Endothelial cell (in vitro differentiated cells): ENCODE measurements at regions not wholly inside any gene's neighbourhood (a gene's known extent, or its start where the extent isn't known, plus 50 kb on each side); places are given as distances from the start of the nearest gene placed in this dataset.
"Not testable (repeated sequence)": the region's sequence is repeated elsewhere in the genome, so short reads cannot be mapped to it uniquely, and the experiment has no call there.

Experiments used
- DNase-seq: peaks from one replicate; pipeline ENCODE4 v3.0.0; 2021; ENCODE audit warnings: low spot score
- H3K27ac Mint-ChIP-seq: one replicate; pipeline ENCODE4 v1.8.0; 2021; ENCODE audit warnings: mixed read lengths, inconsistent platforms; ENCODE audit not compliant: unreplicated experiment
- H3K27me3 Mint-ChIP-seq: one replicate; pipeline ENCODE4 v1.8.0; 2021; ENCODE audit warnings: mild to moderate bottlenecking, moderate library complexity, mixed read lengths, inconsistent platforms; ENCODE audit not compliant: unreplicated experiment
- H3K36me3 Mint-ChIP-seq: one replicate; pipeline ENCODE4 v1.8.0; 2021; ENCODE audit warnings: mild to moderate bottlenecking, low read depth, mixed read lengths, inconsistent platforms; ENCODE audit not compliant: unreplicated experiment
- H3K4me1 Mint-ChIP-seq: one replicate; pipeline ENCODE4 v1.8.0; 2021; ENCODE audit warnings: mild to moderate bottlenecking, mixed read lengths, inconsistent platforms; ENCODE audit not compliant: unreplicated experiment
- H3K4me3 Mint-ChIP-seq: one replicate; pipeline ENCODE4 v1.8.0; 2021; ENCODE audit warnings: mild to moderate bottlenecking, mixed read lengths, inconsistent platforms; ENCODE audit not compliant: unreplicated experiment
- H3K9me3 Mint-ChIP-seq: one replicate; pipeline ENCODE4 v1.8.0; 2021; ENCODE audit warnings: mixed read lengths, inconsistent platforms; ENCODE audit not compliant: unreplicated experiment
- TF ChIP-seq, protein P1 (sequence below): fragments of 200-600 bp; sonication (generic); IDR thresholded peaks from one replicate; pipeline ENCODE4 v1.5.0; 2021; ENCODE audit warnings: antibody characterized with exemption; ENCODE audit not compliant: unreplicated experiment

DNA sequence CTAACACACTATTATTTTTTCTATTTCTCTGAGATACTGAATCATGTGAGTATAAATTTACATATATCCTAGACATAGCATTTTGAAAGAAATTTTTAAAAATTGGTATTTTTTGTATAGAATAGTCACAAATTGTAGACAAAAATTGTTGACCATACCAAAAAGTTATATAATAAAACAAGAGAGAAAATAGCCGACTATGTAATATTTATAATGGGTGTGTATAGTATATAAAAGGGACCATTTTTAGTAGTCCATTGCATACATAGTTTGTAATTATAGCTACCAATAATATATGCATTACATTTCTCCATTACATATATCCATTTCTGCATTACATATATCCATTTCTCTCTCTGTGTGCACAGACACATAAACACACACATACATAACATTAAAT lies 590.2 kb downstream of the TMTC2 start:
- Mint-ChIP-seq H3K4me1 (no peaks in the 10 kb centered on the region), H3K36me3 (no peaks in the 10 kb centered on the region), H3K27me3 (peaks cover 1% of the 10 kb centered on the region), H3K4me3 (no peak overlapping the region), H3K9me3 (no peaks in the 10 kb centered on the region), H3K27ac (no peak overlapping the region)
- TF ChIP-seq, protein P1, sequence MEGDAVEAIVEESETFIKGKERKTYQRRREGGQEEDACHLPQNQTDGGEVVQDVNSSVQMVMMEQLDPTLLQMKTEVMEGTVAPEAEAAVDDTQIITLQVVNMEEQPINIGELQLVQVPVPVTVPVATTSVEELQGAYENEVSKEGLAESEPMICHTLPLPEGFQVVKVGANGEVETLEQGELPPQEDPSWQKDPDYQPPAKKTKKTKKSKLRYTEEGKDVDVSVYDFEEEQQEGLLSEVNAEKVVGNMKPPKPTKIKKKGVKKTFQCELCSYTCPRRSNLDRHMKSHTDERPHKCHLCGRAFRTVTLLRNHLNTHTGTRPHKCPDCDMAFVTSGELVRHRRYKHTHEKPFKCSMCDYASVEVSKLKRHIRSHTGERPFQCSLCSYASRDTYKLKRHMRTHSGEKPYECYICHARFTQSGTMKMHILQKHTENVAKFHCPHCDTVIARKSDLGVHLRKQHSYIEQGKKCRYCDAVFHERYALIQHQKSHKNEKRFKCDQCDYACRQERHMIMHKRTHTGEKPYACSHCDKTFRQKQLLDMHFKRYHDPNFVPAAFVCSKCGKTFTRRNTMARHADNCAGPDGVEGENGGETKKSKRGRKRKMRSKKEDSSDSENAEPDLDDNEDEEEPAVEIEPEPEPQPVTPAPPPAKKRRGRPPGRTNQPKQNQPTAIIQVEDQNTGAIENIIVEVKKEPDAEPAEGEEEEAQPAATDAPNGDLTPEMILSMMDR: no peak
- DNase-seq: no peak

DNA sequence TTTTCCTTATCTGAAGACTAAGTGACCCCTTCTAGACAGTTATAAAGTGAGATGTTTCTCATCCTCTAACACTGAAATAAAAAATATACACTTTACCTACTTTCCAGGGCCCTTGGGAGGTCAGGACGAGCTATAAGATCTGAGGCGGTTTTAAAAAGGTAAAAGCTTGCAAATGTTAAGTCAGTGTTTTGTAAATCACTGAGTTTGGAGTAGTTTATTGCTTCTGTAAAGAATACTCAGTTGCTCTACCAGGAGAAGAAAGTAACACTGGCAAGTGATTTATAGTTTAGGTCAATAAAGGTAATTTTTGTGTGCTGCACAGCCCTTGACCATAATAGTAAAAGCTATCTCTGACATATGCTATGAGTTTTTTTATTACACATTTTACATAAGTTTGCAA lies 584.5 kb downstream of the TMTC2 start:
- H3K27me3 Mint-ChIP-seq: peaks cover 1% of the 10 kb centered on the region
- H3K36me3 Mint-ChIP-seq: no peaks in the 10 kb centered on the region
- H3K9me3 Mint-ChIP-seq: no peaks in the 10 kb centered on the region

DNA sequence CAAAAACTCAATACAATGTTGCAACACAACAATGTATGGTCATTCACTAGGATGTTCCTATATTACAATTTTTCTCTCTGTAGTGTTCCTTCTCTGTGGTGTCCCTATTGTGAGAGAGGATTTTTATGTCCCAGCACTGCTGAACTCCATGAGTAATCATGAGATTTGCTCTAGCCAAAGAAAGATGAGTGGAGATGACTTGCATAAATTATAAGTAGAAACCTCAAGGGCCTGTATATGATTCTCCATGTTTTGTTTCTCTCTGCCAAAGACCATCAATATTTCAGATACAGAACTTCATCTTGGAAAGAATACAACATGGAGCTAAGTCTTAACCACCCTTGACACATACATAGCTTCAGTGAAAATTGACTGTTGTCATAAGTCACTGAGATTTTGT lies 579.1 kb downstream of the TMTC2 start:
- Mint-ChIP-seq H3K4me3 (no peak overlapping the region), H3K27me3 (no peaks in the 10 kb centered on the region), H3K4me1 (no peaks in the 10 kb centered on the region), H3K36me3 (no peaks in the 10 kb centered on the region), H3K27ac (no peak overlapping the region), H3K9me3 (no peaks in the 10 kb centered on the region)
- DNase-seq: no peak
- TF ChIP-seq, protein P1: no peak

More for the DNA sequence above, 584.5 kb downstream of the TMTC2 start:
- TF ChIP-seq, protein P1: no peak
- DNase-seq: no peak
- Mint-ChIP-seq H3K4me3 (no peak overlapping the region), H3K4me1 (no peaks in the 10 kb centered on the region), H3K27ac (no peak overlapping the region)

DNA sequence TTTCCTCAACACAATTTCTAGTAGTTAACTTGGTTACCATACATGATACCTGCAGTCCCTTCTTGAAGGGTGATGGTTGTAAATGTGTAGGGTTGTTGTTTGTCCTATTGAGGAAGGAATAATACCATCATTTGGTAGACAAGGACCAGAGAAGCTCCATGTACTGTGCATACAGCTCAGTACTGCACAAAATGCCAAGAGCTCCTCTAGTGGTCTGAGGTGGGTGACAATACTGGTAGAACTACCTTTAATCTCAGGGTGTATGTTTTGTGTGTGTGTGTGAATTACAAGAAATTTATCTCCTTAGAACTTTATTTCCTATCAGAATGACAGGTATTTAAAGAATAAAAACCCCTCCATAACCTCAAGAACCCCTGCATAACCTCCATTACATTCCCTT lies 575.3 kb downstream of the TMTC2 start:
- TF ChIP-seq, protein P1: no peak
- Mint-ChIP-seq H3K4me1 (no peaks in the 10 kb centered on the region), H3K27me3 (no peaks in the 10 kb centered on the region), H3K36me3 (no peaks in the 10 kb centered on the region), H3K27ac (no peak overlapping the region), H3K9me3 (no peaks in the 10 kb centered on the region), H3K4me3 (no peak overlapping the region)
- DNase-seq: no peak

DNA sequence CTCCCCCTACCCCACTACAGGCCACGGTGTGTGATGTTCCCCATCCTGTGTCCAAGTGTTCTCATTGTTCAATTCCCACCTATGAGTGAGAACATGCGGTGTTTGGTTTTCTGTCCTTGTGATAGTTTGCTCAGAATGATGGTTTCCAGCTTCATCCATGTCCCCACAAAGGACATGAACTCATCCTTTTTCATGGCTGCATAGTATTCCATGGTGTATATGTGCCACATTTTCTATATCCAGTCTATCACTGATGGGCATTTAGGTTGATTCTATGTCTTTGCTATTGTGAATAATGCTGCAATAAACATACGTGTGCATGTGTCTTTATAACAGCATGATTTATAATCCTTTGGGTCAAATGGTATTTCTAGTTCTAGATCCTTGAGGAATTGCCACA lies 573.4 kb downstream of the TMTC2 start:
- H3K27me3 Mint-ChIP-seq, H3K36me3 Mint-ChIP-seq, H3K27ac Mint-ChIP-seq, DNase-seq, H3K4me1 Mint-ChIP-seq, H3K9me3 Mint-ChIP-seq, H3K4me3 Mint-ChIP-seq: not testable (repeated sequence)

DNA sequence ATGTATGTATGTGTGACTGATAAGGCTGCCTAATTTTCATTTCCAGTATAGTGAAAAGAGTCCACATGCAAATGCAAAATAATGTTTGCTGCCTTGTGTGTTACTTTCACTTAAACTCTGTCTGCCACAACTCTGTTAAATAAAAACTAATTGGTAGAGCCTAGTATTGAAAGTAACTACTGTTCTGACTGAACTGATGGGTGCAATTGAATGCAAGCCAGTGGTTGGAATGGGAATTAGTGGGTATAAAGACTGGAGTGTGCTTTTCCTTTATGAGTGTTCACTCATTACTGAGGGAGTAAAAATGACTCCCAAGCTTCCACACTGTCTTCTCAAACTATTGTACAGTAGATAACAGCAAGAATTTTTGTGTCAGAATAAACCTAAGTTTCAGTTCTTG lies 571.0 kb downstream of the TMTC2 start:
- no peaks in the 10 kb centered on the region for H3K9me3 Mint-ChIP-seq

More for the DNA sequence above, 571.0 kb downstream of the TMTC2 start:
- no peaks in the 10 kb centered on the region for H3K36me3 Mint-ChIP-seq
- no peak overlapping the region for H3K4me3 Mint-ChIP-seq
- H3K27ac Mint-ChIP-seq: no peak overlapping the region
- H3K4me1 Mint-ChIP-seq: no peaks in the 10 kb centered on the region
- TF ChIP-seq, protein P1: no peak
- no peak for DNase-seq
- no peaks in the 10 kb centered on the region for H3K27me3 Mint-ChIP-seq
